ENCODE measurements at regions not wholly inside any gene's neighbourhood (a gene's known extent, or its start where the extent isn't known, plus 50 kb on each side); places are given as distances from the start of the nearest gene placed in this dataset.

GRCh38 chr5:82748688-82749460 lies 328.3 kb downstream of the TMEM167A start:
- H3K27ac ChIP-seq (ENCODE audit: low read depth in 2 of 2, low read length in 2 of 2), result no peak overlapping the region
- H3K9ac ChIP-seq (ENCODE audit: low read depth in 1 of 2, low read length in 2 of 2), result no peak overlapping the region
- H3K9me3 ChIP-seq (ENCODE audit: control insufficient read depth in 2 of 2, low read length in 2 of 2), result no peaks in the 10 kb centered on the region
- H3K36me3 ChIP-seq (ENCODE audit: control insufficient read depth in 2 of 2, insufficient read depth in 2 of 2, low read length in 2 of 2), result no peaks in the 10 kb centered on the region
- no peaks in the 10 kb centered on the region for H3K27me3 ChIP-seq (ENCODE audit: control insufficient read depth in 2 of 2, insufficient read depth in 2 of 2, low read length in 2 of 2)
- no peak overlapping the region for H3K4me3 ChIP-seq (ENCODE audit: low read length in 2 of 2)
- no peaks in the 10 kb centered on the region for H3K4me1 ChIP-seq (ENCODE audit: control insufficient read depth in 2 of 2, insufficient read depth in 2 of 2, low read length in 2 of 2)

GRCh38 chr5:82747986-82748385 lies 329.2 kb downstream of the TMEM167A start:
- Histone ChIP-seq H3K4me3 (ENCODE audit: low read length in 2 of 2) (no peak overlapping the region), H3K9ac (ENCODE audit: low read depth in 1 of 2, low read length in 2 of 2) (no peak overlapping the region), H3K9me3 (ENCODE audit: control insufficient read depth in 2 of 2, low read length in 2 of 2) (no peaks in the 10 kb centered on the region), H3K27me3 (ENCODE audit: control insufficient read depth in 2 of 2, insufficient read depth in 2 of 2, low read length in 2 of 2) (no peaks in the 10 kb centered on the region), H3K4me1 (ENCODE audit: control insufficient read depth in 2 of 2, insufficient read depth in 2 of 2, low read length in 2 of 2) (no peaks in the 10 kb centered on the region), H3K36me3 (ENCODE audit: control insufficient read depth in 2 of 2, insufficient read depth in 2 of 2, low read length in 2 of 2) (no peaks in the 10 kb centered on the region), H3K27ac (ENCODE audit: low read depth in 2 of 2, low read length in 2 of 2) (no peak overlapping the region)

- H3K4me3 ChIP-seq (ENCODE audit: low read length in 2 of 2), result no peak overlapping the region
- H3K36me3 ChIP-seq (ENCODE audit: control insufficient read depth in 2 of 2, insufficient read depth in 2 of 2, low read length in 2 of 2), result no peaks in the 10 kb centered on the region
- no peaks in the 10 kb centered on the region for H3K4me1 ChIP-seq (ENCODE audit: control insufficient read depth in 2 of 2, insufficient read depth in 2 of 2, low read length in 2 of 2)
- H3K27me3 ChIP-seq (ENCODE audit: control insufficient read depth in 2 of 2, insufficient read depth in 2 of 2, low read length in 2 of 2), result no peaks in the 10 kb centered on the region
- H3K9ac ChIP-seq (ENCODE audit: low read depth in 1 of 2, low read length in 2 of 2), result no peak overlapping the region
- no peak overlapping the region for H3K27ac ChIP-seq (ENCODE audit: low read depth in 2 of 2, low read length in 2 of 2)
- no peaks in the 10 kb centered on the region for H3K9me3 ChIP-seq (ENCODE audit: control insufficient read depth in 2 of 2, low read length in 2 of 2)
Measured at GRCh38 chr5:82745016-82745415, 332.2 kb downstream of the TMEM167A start.

- Histone ChIP-seq H3K27me3 (ENCODE audit: control insufficient read depth in 2 of 2, insufficient read depth in 2 of 2, low read length in 2 of 2) (no peaks in the 10 kb centered on the region), H3K9me3 (ENCODE audit: control insufficient read depth in 2 of 2, low read length in 2 of 2) (no peaks in the 10 kb centered on the region), H3K36me3 (ENCODE audit: control insufficient read depth in 2 of 2, insufficient read depth in 2 of 2, low read length in 2 of 2) (no peaks in the 10 kb centered on the region), H3K4me1 (ENCODE audit: control insufficient read depth in 2 of 2, insufficient read depth in 2 of 2, low read length in 2 of 2) (no peaks in the 10 kb centered on the region), H3K4me3 (ENCODE audit: low read length in 2 of 2) (no peak overlapping the region), H3K9ac (ENCODE audit: low read depth in 1 of 2, low read length in 2 of 2) (no peak overlapping the region), H3K27ac (ENCODE audit: low read depth in 2 of 2, low read length in 2 of 2) (no peak overlapping the region)
Measured at GRCh38 chr5:82738681-82739269, 338.4 kb downstream of the TMEM167A start.

GRCh38 chr5:82735160-82735789 lies 341.9 kb downstream of the TMEM167A start:
- Histone ChIP-seq H3K9ac (ENCODE audit: low read depth in 1 of 2, low read length in 2 of 2) (no peak overlapping the region), H3K27me3 (ENCODE audit: control insufficient read depth in 2 of 2, insufficient read depth in 2 of 2, low read length in 2 of 2) (no peaks in the 10 kb centered on the region), H3K27ac (ENCODE audit: low read depth in 2 of 2, low read length in 2 of 2) (peak overlapping the region in 1 of 2 donors; percentile 33), H3K4me1 (ENCODE audit: control insufficient read depth in 2 of 2, insufficient read depth in 2 of 2, low read length in 2 of 2) (no peaks in the 10 kb centered on the region), H3K4me3 (ENCODE audit: low read length in 2 of 2) (no peak overlapping the region), H3K9me3 (ENCODE audit: control insufficient read depth in 2 of 2, low read length in 2 of 2) (no peaks in the 10 kb centered on the region), H3K36me3 (ENCODE audit: control insufficient read depth in 2 of 2, insufficient read depth in 2 of 2, low read length in 2 of 2) (no peaks in the 10 kb centered on the region)

GRCh38 chr5:82734347-82734746 lies 342.8 kb downstream of the TMEM167A start:
- no peaks in the 10 kb centered on the region for H3K4me1 ChIP-seq (ENCODE audit: control insufficient read depth in 2 of 2, insufficient read depth in 2 of 2, low read length in 2 of 2)
- H3K27ac ChIP-seq (ENCODE audit: low read depth in 2 of 2, low read length in 2 of 2), result no peak overlapping the region
- no peak overlapping the region for H3K4me3 ChIP-seq (ENCODE audit: low read length in 2 of 2)
- H3K27me3 ChIP-seq (ENCODE audit: control insufficient read depth in 2 of 2, insufficient read depth in 2 of 2, low read length in 2 of 2), result no peaks in the 10 kb centered on the region
- no peaks in the 10 kb centered on the region for H3K9me3 ChIP-seq (ENCODE audit: control insufficient read depth in 2 of 2, low read length in 2 of 2)
- H3K9ac ChIP-seq (ENCODE audit: low read depth in 1 of 2, low read length in 2 of 2), result no peak overlapping the region
- H3K36me3 ChIP-seq (ENCODE audit: control insufficient read depth in 2 of 2, insufficient read depth in 2 of 2, low read length in 2 of 2), result no peaks in the 10 kb centered on the region

GRCh38 chr5:82730913-82731312 lies 346.3 kb downstream of the TMEM167A start:
- Histone ChIP-seq H3K27ac (ENCODE audit: low read depth in 2 of 2, low read length in 2 of 2) (no peak overlapping the region), H3K9ac (ENCODE audit: low read depth in 1 of 2, low read length in 2 of 2) (no peak overlapping the region), H3K36me3 (ENCODE audit: control insufficient read depth in 2 of 2, insufficient read depth in 2 of 2, low read length in 2 of 2) (no peaks in the 10 kb centered on the region), H3K9me3 (ENCODE audit: control insufficient read depth in 2 of 2, low read length in 2 of 2) (no peaks in the 10 kb centered on the region), H3K27me3 (ENCODE audit: control insufficient read depth in 2 of 2, insufficient read depth in 2 of 2, low read length in 2 of 2) (no peaks in the 10 kb centered on the region), H3K4me1 (ENCODE audit: control insufficient read depth in 2 of 2, insufficient read depth in 2 of 2, low read length in 2 of 2) (no peaks in the 10 kb centered on the region), H3K4me3 (ENCODE audit: low read length in 2 of 2) (no peak overlapping the region)

GRCh38 chr5:82728926-82729702 lies 348.1 kb downstream of the TMEM167A start:
- H3K36me3 ChIP-seq (ENCODE audit: control insufficient read depth in 2 of 2, insufficient read depth in 2 of 2, low read length in 2 of 2), result no peaks in the 10 kb centered on the region
- no peak overlapping the region for H3K9ac ChIP-seq (ENCODE audit: low read depth in 1 of 2, low read length in 2 of 2)
- H3K4me1 ChIP-seq (ENCODE audit: control insufficient read depth in 2 of 2, insufficient read depth in 2 of 2, low read length in 2 of 2), result no peaks in the 10 kb centered on the region
- H3K27ac ChIP-seq (ENCODE audit: low read depth in 2 of 2, low read length in 2 of 2), result no peak overlapping the region
- no peaks in the 10 kb centered on the region for H3K9me3 ChIP-seq (ENCODE audit: control insufficient read depth in 2 of 2, low read length in 2 of 2)
- no peak overlapping the region for H3K4me3 ChIP-seq (ENCODE audit: low read length in 2 of 2)
- no peaks in the 10 kb centered on the region for H3K27me3 ChIP-seq (ENCODE audit: control insufficient read depth in 2 of 2, insufficient read depth in 2 of 2, low read length in 2 of 2)

- no peak overlapping the region for H3K9ac ChIP-seq (ENCODE audit: low read depth in 1 of 2, low read length in 2 of 2)
- no peaks in the 10 kb centered on the region for H3K27me3 ChIP-seq (ENCODE audit: control insufficient read depth in 2 of 2, insufficient read depth in 2 of 2, low read length in 2 of 2)
- no peaks in the 10 kb centered on the region for H3K36me3 ChIP-seq (ENCODE audit: control insufficient read depth in 2 of 2, insufficient read depth in 2 of 2, low read length in 2 of 2)
- no peaks in the 10 kb centered on the region for H3K9me3 ChIP-seq (ENCODE audit: control insufficient read depth in 2 of 2, low read length in 2 of 2)
- no peak overlapping the region for H3K27ac ChIP-seq (ENCODE audit: low read depth in 2 of 2, low read length in 2 of 2)
- no peaks in the 10 kb centered on the region for H3K4me1 ChIP-seq (ENCODE audit: control insufficient read depth in 2 of 2, insufficient read depth in 2 of 2, low read length in 2 of 2)
- no peak overlapping the region for H3K4me3 ChIP-seq (ENCODE audit: low read length in 2 of 2)
Measured at GRCh38 chr5:82723168-82723567, 354.0 kb downstream of the TMEM167A start.

GRCh38 chr5:82721087-82721410 lies 356.1 kb downstream of the TMEM167A start:
- Histone ChIP-seq H3K9me3 (ENCODE audit: control insufficient read depth in 2 of 2, low read length in 2 of 2) (no peaks in the 10 kb centered on the region), H3K27me3 (ENCODE audit: control insufficient read depth in 2 of 2, insufficient read depth in 2 of 2, low read length in 2 of 2) (no peaks in the 10 kb centered on the region), H3K4me1 (ENCODE audit: control insufficient read depth in 2 of 2, insufficient read depth in 2 of 2, low read length in 2 of 2) (no peaks in the 10 kb centered on the region), H3K36me3 (ENCODE audit: control insufficient read depth in 2 of 2, insufficient read depth in 2 of 2, low read length in 2 of 2) (no peaks in the 10 kb centered on the region), H3K4me3 (ENCODE audit: low read length in 2 of 2) (no peak overlapping the region), H3K27ac (ENCODE audit: low read depth in 2 of 2, low read length in 2 of 2) (no peak overlapping the region), H3K9ac (ENCODE audit: low read depth in 1 of 2, low read length in 2 of 2) (no peak overlapping the region)
